Activated CD8-positive, alpha-beta memory T cell treated with anti-CD3 and anti-CD28 coated beads for 4 hours (primary cell): ENCODE measurements at regions not wholly inside any gene's neighbourhood (a gene's known extent, or its start where the extent isn't known, plus 50 kb on each side); places are given as distances from the start of the nearest gene placed in this dataset.
"Not testable (repeated sequence)": the region's sequence is repeated elsewhere in the genome, so short reads cannot be mapped to it uniquely, and the experiment has no call there.

Experiments
- DNase-seq, 2 donors: peaks; one replicate each; pipeline ENCODE4 v3.0.0-alpha.2; 2020; ENCODE audit warnings: low read depth in 2 of 2

- not testable (repeated sequence) for DNase-seq
Observed at GRCh38 chr14:106475214-106475613, 948.8 kb downstream of the TMEM121 start.

- not testable (repeated sequence) for DNase-seq
Observed at GRCh38 chr14:106477600-106477999, 951.2 kb downstream of the TMEM121 start.

GRCh38 chr14:106480287-106480686, 953.9 kb downstream of the TMEM121 start:
- DNase-seq: not testable (repeated sequence)

GRCh38 chr14:106482213-106482612, 955.8 kb downstream of the TMEM121 start:
- DNase-seq: not testable (repeated sequence)

- DNase-seq: no peak
Observed at GRCh38 chr14:106487600-106487999, 961.2 kb downstream of the TMEM121 start.

GRCh38 chr14:106488291-106488690, 961.9 kb downstream of the TMEM121 start:
- no peak for DNase-seq

GRCh38 chr14:106489112-106489881, 962.9 kb downstream of the TMEM121 start:
- no peak for DNase-seq

- DNase-seq: no peak
Observed at GRCh38 chr14:106490442-106490841, 964.1 kb downstream of the TMEM121 start.

GRCh38 chr14:106491851-106492250, 965.5 kb downstream of the TMEM121 start:
- no peak for DNase-seq

GRCh38 chr14:106493962-106494823, 967.8 kb downstream of the TMEM121 start:
- no peak for DNase-seq

GRCh38 chr14:106500571-106500970, 974.2 kb downstream of the TMEM121 start:
- no peak for DNase-seq

GRCh38 chr14:106501898-106502297, 975.5 kb downstream of the TMEM121 start:
- no peak for DNase-seq

GRCh38 chr14:106505366-106505765, 979.0 kb downstream of the TMEM121 start:
- no peak for DNase-seq

- peak; percentile 28 to 34 for DNase-seq
Observed at GRCh38 chr14:106506881-106507305, 980.5 kb downstream of the TMEM121 start.

GRCh38 chr14:106507354-106507753, 981.0 kb downstream of the TMEM121 start:
- DNase-seq: no peak

GRCh38 chr14:106508216-106508615, 981.8 kb downstream of the TMEM121 start:
- DNase-seq: no peak

- DNase-seq: no peak
Observed at GRCh38 chr14:106509176-106509575, 982.8 kb downstream of the TMEM121 start.

GRCh38 chr14:106509807-106510206, 983.4 kb downstream of the TMEM121 start:
- DNase-seq: no peak

- peak in 1 of 2 donors; percentile 32 for DNase-seq
Observed at GRCh38 chr14:106511006-106511799, 984.8 kb downstream of the TMEM121 start.

- no peak for DNase-seq
Observed at GRCh38 chr14:106511800-106512198, 985.4 kb downstream of the TMEM121 start.

GRCh38 chr14:106513302-106513701, 986.9 kb downstream of the TMEM121 start:
- DNase-seq: no peak
